NCI-H82 (cell line): ENCODE measurements at regions not wholly inside any gene's neighbourhood (a gene's known extent, or its start where the extent isn't known, plus 50 kb on each side); places are given as distances from the start of the nearest gene placed in this dataset.
"Not testable (repeated sequence)": the region's sequence is repeated elsewhere in the genome, so short reads cannot be mapped to it uniquely, and the experiment has no call there.

Experiments used
- DNase-seq: peaks from one replicate; lab custom pipeline; 2025; lab: John Stamatoyannopoulos, UW

- DNase-seq = no peak
These were observed 187.6 kb upstream of the TNC start for GRCh38 chr9:115305543-115305942.

DNA sequence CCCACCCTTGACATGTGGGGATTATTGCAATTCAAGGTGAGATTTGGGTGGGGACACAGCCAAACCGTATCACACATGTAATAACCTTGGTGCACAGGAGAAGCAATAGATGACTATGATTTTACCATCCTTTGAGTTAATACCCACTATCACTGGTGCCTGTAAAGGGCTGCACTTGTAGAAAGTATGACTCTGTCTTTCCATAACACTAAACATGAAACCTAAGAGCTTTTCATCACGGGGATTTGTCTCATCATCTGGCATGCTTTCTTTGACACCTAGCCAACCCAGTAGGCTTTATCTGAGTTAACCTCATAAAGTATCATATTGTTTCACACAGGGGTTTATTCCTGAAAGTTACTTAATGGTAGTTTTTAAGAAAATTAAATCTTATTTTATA is 188.9 kb upstream of the TNC start:
- DNase-seq = no peak

DNA sequence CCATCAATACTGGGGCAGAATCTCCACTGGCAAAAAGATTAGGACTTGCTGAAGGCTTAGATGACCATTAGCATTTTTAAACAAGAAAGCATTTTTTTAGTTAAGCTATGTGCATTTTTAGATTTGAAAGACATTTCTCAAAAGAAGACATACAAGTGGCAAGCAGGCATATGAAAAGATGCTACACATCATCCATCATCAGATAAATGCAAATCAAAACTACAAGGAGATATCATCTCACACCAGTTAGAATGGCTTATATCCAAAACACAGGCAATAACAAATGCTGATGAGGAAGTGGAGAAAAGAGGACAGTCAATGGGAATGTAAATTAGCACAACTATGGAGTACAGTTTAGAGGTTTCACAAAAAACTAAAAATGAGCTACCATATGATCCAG is 195.6 kb upstream of the TNC start:
- no peak for DNase-seq

DNA sequence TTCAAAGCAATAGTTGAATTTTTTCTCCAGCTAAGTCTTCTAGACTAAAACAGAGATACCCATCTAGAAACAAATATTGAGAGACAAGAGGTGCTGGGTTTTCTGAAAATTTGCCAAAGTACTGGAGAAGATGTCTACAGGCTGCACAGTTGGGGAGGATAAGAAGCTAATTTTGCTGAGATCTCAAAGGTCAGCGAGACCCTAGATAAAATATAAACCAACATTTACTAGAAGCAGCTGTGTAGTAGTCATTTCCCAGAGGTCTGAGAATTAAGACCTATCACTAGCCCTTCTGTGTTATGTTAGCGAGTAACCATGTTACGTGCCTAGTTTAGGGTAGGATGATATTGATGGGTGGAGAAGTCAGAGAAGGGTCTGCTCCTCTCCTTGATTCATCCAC is 208.5 kb upstream of the TNC start:
- DNase-seq = no peak

GRCh38 chr9:115327436-115328122 is 209.6 kb upstream of the TNC start:
- DNase-seq = no peak

DNA sequence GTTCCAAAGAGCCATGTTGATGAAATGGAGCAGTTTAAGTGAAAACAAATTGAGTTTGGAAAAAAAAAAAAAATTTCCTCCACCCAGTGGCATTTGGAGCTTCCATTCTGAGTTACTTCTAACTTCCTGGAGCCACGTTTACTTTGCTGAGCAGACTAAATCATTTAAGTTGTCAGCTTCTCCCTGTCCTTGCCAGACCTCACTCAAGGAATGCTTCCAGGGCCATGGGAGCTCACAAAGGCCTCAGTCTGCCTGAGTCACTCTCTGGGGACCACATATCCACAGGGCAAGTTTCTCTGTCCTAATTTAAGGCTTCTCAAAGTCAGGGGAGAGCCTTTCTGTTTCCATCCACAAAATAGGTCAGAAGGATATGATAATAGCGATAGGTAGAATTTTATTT is 210.3 kb upstream of the TNC start:
- no peak for DNase-seq

- no peak for DNase-seq
These were observed 210.7 kb upstream of the TNC start for GRCh38 chr9:115328677-115329076.

DNA sequence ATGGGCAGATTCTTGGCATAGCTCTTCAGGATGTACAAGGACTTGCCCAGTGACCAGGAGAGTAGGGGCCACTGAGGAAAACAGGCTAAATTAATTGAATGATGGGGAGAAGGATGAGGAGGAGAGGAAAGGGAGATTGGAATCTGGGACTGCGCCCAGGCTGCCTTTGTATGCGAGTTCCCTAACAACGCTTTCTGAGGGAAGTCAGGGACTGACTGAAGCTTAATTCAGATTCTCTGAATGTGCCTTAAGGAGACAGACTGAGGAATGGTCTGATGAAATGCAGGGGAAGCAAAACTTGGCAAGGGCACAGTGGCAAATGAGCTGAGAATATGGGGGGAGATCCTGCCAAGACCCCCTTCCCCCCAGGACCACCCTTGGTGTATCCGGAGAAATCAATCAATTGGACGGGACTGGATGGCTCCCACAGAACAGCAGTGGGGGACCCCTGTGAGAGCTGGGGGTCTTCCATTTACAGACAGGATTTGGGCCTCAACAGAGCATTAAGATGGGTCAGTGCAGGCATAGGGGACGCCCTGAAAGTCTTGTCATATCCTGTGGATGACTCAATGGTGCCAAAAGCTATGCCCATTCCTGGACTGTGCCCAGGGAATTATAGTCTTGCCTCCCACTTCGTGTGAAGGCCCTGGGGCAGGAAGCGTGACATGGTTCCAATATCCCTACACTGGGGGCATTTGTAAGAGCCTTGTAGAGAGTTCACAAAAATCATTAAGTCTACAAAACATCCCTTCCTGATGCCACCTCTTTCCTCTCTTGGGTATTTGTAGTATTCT is 215.5 kb upstream of the TNC start:
- no peak for DNase-seq

- no peak for DNase-seq
These were observed 217.5 kb upstream of the TNC start for GRCh38 chr9:115335439-115335838.

DNA sequence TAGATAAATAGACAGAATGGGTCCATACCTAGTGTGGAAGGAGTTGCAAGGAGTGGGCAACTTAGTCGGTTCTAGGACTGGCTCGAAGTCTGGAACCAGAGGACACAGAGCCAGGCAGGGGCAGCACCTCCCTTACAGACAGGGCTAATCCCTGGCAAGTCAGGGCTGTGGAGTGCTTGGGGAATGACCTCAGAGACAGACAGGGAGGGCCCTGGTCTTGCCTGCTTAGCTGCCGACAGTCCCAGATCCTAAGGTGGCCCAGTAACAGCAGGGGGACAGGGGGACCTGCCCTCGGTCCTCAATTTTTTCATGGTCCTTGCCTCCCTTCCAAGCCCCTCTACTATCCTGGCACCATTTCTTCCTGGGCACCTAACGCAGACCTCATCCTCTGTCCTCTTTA is 222.4 kb upstream of the TNC start:
- peak; percentile 2 for DNase-seq

DNA sequence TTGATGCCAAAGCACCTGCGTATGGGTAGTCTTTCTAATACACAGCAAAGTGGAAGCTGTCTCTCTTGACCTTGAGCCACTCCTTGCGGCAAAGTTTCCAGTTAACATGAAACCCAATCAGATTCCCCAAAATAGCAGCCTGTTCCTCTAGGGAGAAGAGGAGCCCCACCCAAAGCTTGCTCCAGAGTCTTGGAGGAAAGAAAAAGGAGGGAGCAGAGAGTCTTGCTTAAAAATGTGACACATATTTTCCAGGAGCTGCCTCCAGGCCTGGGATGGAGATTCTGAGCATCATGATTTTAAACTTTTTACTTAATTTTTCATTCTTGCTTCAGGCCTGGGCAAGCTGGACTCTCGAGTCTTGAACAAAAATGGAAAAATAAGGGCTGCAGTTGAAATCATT is 223.5 kb upstream of the TNC start:
- DNase-seq = no peak

GRCh38 chr9:115347776-115348175 is 229.8 kb upstream of the TNC start:
- DNase-seq = not testable (repeated sequence)

DNA sequence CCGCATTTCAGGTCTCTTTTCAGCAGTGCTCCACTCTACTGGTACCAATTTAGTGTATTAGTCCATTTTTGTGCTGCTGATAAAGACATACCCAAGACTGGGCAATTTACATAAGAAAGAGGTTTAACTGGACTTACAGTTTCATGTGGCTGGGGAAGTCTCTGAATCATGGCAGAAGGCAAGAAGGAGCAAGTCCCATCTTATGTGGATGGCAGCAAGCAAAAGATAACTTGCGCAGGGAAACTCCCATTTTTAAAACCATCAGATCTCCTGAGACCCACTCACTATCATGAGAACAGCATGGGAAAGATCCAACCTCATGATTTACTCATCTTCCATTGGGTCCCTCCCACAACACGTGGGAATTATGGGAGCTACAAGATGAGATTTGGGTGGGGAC is 231.0 kb upstream of the TNC start:
- not testable (repeated sequence) for DNase-seq

- no peak for DNase-seq
These were observed 231.6 kb upstream of the TNC start for GRCh38 chr9:115349542-115349941.

GRCh38 chr9:115350548-115350947 is 232.6 kb upstream of the TNC start:
- DNase-seq = no peak

- DNase-seq = no peak
These were observed 235.7 kb upstream of the TNC start for GRCh38 chr9:115353681-115354080.

- DNase-seq = no peak
These were observed 239.9 kb upstream of the TNC start for GRCh38 chr9:115357821-115358220.

- DNase-seq = peak; percentile 79
These were observed 241.2 kb upstream of the TNC start for GRCh38 chr9:115359017-115359780.

DNA sequence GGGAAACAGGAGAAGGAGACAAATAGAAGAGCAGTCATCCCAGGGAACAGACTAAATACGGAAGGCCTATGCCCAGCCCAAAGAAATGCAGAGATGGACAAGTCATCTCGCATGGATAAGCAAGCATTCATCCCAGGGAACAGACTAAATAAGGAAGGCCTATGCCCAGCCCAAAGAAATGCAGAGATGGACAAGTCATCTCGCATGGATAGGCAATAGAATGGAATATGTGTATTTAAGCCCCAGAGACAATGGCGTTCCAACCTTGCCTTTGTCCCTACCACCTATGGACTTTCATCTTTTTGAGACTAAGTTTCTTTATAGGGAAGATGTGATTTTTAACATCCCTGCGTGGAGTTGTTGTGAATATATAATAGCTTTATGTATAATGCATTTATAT is 242.2 kb upstream of the TNC start:
- no peak for DNase-seq

GRCh38 chr9:115362101-115362500 is 244.1 kb upstream of the TNC start:
- no peak for DNase-seq

DNA sequence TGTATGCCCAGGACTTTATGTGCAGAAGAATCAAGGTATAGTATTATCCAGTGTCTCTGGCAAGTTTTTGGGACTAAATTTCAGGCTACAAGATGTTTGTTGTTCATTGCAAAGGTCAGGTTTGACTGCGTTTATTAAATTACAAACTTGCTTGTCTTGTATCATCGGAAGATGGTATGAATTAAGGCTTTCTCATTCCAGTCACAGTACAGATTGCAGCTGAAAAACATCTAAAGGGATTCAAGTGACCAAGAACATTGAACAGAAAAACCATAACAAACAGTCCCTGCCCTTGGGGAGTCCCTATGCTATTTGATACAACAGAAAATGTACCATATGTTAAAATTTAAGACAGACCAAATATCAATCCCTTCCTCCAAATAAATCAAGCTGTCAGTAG is 244.7 kb upstream of the TNC start:
- no peak for DNase-seq

DNA sequence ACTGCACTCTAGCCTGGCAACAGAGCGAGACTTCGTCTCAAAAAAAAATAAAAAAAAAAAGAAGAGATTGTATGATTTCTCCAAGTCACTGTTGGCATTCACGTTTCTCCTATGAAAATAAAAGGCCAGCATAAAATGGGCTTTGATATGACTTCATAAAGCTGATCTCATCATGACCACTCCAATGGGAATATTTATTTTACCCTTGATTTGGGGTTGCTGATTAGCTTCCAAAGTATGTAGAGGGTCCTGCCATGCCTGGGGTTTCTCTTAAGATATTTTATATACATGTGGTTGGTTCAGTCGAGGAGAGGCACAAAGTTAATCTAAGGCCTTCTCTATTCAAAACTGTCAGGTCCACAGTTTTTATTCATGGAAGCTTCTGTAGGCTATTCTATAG is 247.0 kb upstream of the TNC start:
- no peak for DNase-seq

GRCh38 chr9:115367321-115367720 is 249.4 kb upstream of the TNC start:
- DNase-seq = no peak
